ENCODE measurements at regions not wholly inside any gene's neighbourhood (a gene's known extent, or its start where the extent isn't known, plus 50 kb on each side); places are given as distances from the start of the nearest gene placed in this dataset.

DNA sequence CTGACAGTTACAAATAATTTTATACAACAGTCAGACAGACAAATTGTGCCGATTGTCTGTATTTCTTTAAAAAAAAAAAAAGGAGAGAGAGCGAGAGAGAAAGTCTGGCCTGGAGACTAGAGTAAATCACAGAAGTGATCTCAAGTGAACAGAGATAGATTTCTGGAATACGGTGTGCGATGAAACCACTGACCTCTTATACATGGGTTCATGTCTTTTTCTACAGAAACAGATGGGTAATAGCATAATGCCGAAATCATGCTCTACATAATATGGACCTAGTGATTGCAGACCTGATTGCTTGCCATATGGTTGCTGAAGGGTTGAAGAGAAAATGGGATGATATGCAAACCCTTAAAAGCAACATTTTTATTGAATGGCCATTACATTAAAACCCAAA lies 403.3 kb upstream of the FANCL start:
- H3K27ac ChIP-seq = no peak overlapping the region
- no peak for DNase-seq (ENCODE audit: low spot score in 2 of 2)
- intact Hi-C loops (cut with DNase I; ENCODE audit: low total_unique reads) = no loop called here
- no peak for TF ChIP-seq POLR2A (IDR thresholded peaks at IDR 0.05)
- no peaks in the 10 kb centered on the region for H3K9me3 ChIP-seq
- no peaks in the 10 kb centered on the region for H3K36me3 ChIP-seq
- no peaks in the 10 kb centered on the region for H3K27me3 ChIP-seq
- no peak overlapping the region for H3K4me3 ChIP-seq
- H3K4me1 ChIP-seq = no peaks in the 10 kb centered on the region

DNA sequence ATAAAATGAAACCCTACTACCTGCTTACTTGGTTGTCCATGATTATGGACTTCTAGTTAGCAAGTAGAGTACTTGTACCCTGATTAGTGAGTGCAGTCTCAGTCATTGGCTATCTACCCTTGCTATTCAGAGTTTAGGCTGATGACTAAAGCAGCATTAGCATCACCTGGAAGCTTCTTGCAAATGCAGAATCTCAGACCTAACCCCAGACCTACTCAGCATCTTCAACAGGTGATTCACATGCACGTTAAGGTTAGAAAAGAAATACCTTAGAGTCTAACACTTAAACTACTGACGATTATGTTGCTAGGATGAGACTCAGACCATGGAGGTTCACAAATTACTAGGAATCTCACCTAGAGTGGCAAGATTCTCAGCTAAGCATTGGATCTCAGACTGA lies 399.9 kb upstream of the FANCL start:
- Histone ChIP-seq H3K36me3 (no peaks in the 10 kb centered on the region), H3K27me3 (no peaks in the 10 kb centered on the region), H3K4me1 (no peaks in the 10 kb centered on the region), H3K4me3 (no peak overlapping the region), H3K9me3 (no peaks in the 10 kb centered on the region), H3K27ac (no peak overlapping the region)
- TF ChIP-seq POLR2AphosphoS5 (IDR thresholded peaks at IDR 0.05) (no peak), POLR2A (IDR thresholded peaks at IDR 0.05) (no peak)
- TF ChIP-seq, protein P1, sequence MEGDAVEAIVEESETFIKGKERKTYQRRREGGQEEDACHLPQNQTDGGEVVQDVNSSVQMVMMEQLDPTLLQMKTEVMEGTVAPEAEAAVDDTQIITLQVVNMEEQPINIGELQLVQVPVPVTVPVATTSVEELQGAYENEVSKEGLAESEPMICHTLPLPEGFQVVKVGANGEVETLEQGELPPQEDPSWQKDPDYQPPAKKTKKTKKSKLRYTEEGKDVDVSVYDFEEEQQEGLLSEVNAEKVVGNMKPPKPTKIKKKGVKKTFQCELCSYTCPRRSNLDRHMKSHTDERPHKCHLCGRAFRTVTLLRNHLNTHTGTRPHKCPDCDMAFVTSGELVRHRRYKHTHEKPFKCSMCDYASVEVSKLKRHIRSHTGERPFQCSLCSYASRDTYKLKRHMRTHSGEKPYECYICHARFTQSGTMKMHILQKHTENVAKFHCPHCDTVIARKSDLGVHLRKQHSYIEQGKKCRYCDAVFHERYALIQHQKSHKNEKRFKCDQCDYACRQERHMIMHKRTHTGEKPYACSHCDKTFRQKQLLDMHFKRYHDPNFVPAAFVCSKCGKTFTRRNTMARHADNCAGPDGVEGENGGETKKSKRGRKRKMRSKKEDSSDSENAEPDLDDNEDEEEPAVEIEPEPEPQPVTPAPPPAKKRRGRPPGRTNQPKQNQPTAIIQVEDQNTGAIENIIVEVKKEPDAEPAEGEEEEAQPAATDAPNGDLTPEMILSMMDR (IDR thresholded peaks at IDR 0.05) = no peak
- intact Hi-C loops (cut with DNase I; ENCODE audit: low total_unique reads) = no loop called here
- DNase-seq (ENCODE audit: low spot score in 2 of 2) = no peak

DNA sequence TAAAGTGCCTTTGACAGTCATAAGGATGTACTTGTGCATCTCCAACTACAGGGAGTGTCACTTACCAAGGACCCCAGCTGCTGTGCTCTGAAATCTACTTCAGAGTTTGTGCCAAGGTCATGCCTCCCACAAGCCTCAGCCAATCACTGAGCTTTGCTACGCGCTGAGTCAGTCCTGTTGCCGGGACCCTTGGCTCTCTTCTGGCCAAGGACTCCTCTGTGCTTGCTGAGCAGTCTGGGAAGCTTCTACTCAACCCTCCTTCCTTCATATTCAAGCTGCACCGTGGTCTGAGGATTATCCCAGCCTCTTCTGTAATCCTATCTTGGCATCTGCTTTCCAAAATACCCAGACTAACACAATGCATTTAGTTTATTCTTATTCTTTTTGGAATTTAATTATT lies 398.9 kb upstream of the FANCL start:
- Histone ChIP-seq H3K9me3 (no peaks in the 10 kb centered on the region), H3K4me1 (no peaks in the 10 kb centered on the region), H3K4me3 (no peak overlapping the region), H3K27me3 (no peaks in the 10 kb centered on the region), H3K36me3 (no peaks in the 10 kb centered on the region), H3K27ac (no peak overlapping the region)
- intact Hi-C loops (cut with DNase I; ENCODE audit: low total_unique reads) = no loop called here
- TF ChIP-seq, protein P1 (IDR thresholded peaks at IDR 0.05) = no peak
- no peak for TF ChIP-seq POLR2AphosphoS5 (IDR thresholded peaks at IDR 0.05)
- TF ChIP-seq POLR2A (IDR thresholded peaks at IDR 0.05) = no peak
- no peak for DNase-seq (ENCODE audit: low spot score in 2 of 2)

DNA sequence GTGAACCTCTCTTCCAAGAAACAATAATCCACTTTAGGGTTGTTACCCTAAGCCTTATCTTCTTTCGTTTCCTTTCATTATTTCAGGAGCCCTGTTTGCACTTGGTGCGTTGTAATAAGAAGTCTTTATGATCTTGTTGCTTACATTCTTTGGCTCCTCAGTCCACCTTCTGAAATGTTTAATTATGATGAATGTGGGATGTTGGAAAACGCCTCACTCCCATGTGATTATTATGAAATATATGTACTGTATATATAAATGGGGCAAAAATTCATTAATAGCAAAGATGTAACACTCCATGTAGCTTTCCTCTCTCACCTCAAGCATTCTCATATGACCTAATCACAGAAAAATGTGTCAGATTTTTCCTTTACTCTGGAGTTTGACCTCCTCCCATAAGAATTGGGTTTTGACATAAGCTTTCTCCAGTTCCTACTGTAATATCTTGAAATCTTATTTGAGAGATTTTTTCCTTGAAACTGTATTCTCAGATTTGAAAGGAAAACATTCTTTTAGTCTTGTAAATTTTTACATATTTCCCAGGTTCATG lies 397.2 kb upstream of the FANCL start:
- intact Hi-C loops (cut with DNase I; ENCODE audit: low total_unique reads) = no loop called here
- Histone ChIP-seq H3K27me3 (no peaks in the 10 kb centered on the region), H3K4me1 (no peaks in the 10 kb centered on the region), H3K4me3 (no peak overlapping the region), H3K36me3 (no peaks in the 10 kb centered on the region), H3K27ac (no peak overlapping the region), H3K9me3 (no peaks in the 10 kb centered on the region)
- TF ChIP-seq POLR2AphosphoS5 (IDR thresholded peaks at IDR 0.05) (no peak), POLR2A (IDR thresholded peaks at IDR 0.05) (no peak)
- TF ChIP-seq, protein P1 (IDR thresholded peaks at IDR 0.05) = no peak
- no peak for DNase-seq (ENCODE audit: low spot score in 2 of 2)

DNA sequence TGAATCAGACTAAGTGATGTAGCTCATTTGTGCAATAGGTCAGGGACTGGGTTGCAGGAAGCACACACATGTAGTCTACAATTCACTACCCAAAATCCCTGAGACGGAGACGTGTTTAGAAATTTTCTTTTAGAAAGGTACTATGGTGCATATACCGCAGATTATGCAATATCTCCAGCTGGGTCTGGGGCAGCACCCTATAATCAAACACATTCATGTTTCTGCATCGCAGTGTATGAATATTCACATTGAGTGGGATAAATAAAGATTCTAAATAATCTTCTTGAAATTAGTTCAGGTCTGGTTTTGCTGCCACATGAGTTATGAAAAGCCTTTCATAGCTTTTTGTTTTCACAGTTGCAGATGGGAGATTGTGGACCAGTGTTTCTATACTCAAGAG lies 395.7 kb upstream of the FANCL start:
- DNase-seq (ENCODE audit: low spot score in 2 of 2) = no peak
- Histone ChIP-seq H3K36me3 (no peaks in the 10 kb centered on the region), H3K4me1 (no peaks in the 10 kb centered on the region), H3K4me3 (no peak overlapping the region), H3K27ac (no peak overlapping the region), H3K27me3 (no peaks in the 10 kb centered on the region), H3K9me3 (no peaks in the 10 kb centered on the region)
- TF ChIP-seq POLR2AphosphoS5 (IDR thresholded peaks at IDR 0.05) (no peak), POLR2A (IDR thresholded peaks at IDR 0.05) (no peak)
- TF ChIP-seq, protein P1 (IDR thresholded peaks at IDR 0.05) = no peak
- intact Hi-C loops (cut with DNase I; ENCODE audit: low total_unique reads) = no loop called here
